NCI-H2029 (cell line): ENCODE measurements at regions not wholly inside any gene's neighbourhood (a gene's known extent, or its start where the extent isn't known, plus 50 kb on each side); places are given as distances from the start of the nearest gene placed in this dataset.
"Not testable (repeated sequence)": the region's sequence is repeated elsewhere in the genome, so short reads cannot be mapped to it uniquely, and the experiment has no call there.

Experiments
- DNase-seq: peaks from one replicate; lab custom pipeline; 2025; lab: John Stamatoyannopoulos, UW

- DNase-seq = no peak
Observed at GRCh38 chr9:1554081-1555035, 460.8 kb upstream of the SMARCA2 start.

- not testable (repeated sequence) for DNase-seq
Observed at GRCh38 chr9:1558666-1559065, 456.5 kb upstream of the SMARCA2 start.

GRCh38 chr9:1575939-1576338 is 439.2 kb upstream of the SMARCA2 start:
- no peak for DNase-seq

- DNase-seq = no peak
Observed at GRCh38 chr9:1580215-1580614, 434.9 kb upstream of the SMARCA2 start.

GRCh38 chr9:1581926-1582325 is 433.2 kb upstream of the SMARCA2 start:
- no peak for DNase-seq

GRCh38 chr9:1591310-1591709 is 423.8 kb upstream of the SMARCA2 start:
- no peak for DNase-seq

GRCh38 chr9:1598270-1598669 is 416.9 kb upstream of the SMARCA2 start:
- DNase-seq = no peak

GRCh38 chr9:1599961-1600360 is 415.2 kb upstream of the SMARCA2 start:
- no peak for DNase-seq

- DNase-seq = peak; percentile 33
Observed at GRCh38 chr9:1604942-1605560, 410.1 kb upstream of the SMARCA2 start.

GRCh38 chr9:1606253-1606652 is 408.9 kb upstream of the SMARCA2 start:
- DNase-seq = no peak

GRCh38 chr9:1612886-1613285 is 402.3 kb upstream of the SMARCA2 start:
- DNase-seq = no peak

- DNase-seq = no peak
Observed at GRCh38 chr9:1617419-1617818, 397.7 kb upstream of the SMARCA2 start.

GRCh38 chr9:1619915-1620710 is 395.0 kb upstream of the SMARCA2 start:
- DNase-seq = no peak

- DNase-seq = no peak
Observed at GRCh38 chr9:1637401-1637800, 377.7 kb upstream of the SMARCA2 start.

- DNase-seq = no peak
Observed at GRCh38 chr9:1639166-1639565, 376.0 kb upstream of the SMARCA2 start.

- no peak for DNase-seq
Observed at GRCh38 chr9:1647776-1648175, 367.4 kb upstream of the SMARCA2 start.

- DNase-seq = no peak
Observed at GRCh38 chr9:1653282-1653681, 361.9 kb upstream of the SMARCA2 start.

GRCh38 chr9:1658661-1659362 is 356.3 kb upstream of the SMARCA2 start:
- no peak for DNase-seq

GRCh38 chr9:1659363-1659690 is 355.8 kb upstream of the SMARCA2 start:
- no peak for DNase-seq

- DNase-seq = no peak
Observed at GRCh38 chr9:1668441-1668840, 346.7 kb upstream of the SMARCA2 start.

GRCh38 chr9:1673300-1673699 is 341.8 kb upstream of the SMARCA2 start:
- no peak for DNase-seq

GRCh38 chr9:1676771-1677170 is 338.4 kb upstream of the SMARCA2 start:
- no peak for DNase-seq
